Activated T-cell treated with anti-CD3 and anti-CD28 coated beads, Interleukin-2, amount 50 U/mL, for 1 hour (primary cell): ENCODE measurements at regions not wholly inside any gene's neighbourhood (a gene's known extent, or its start where the extent isn't known, plus 50 kb on each side); places are given as distances from the start of the nearest gene placed in this dataset.

ENCODE experiments used
- DNase-seq: peaks from one replicate; pipeline ENCODE4 v3.0.0-alpha.2; 2020

DNA sequence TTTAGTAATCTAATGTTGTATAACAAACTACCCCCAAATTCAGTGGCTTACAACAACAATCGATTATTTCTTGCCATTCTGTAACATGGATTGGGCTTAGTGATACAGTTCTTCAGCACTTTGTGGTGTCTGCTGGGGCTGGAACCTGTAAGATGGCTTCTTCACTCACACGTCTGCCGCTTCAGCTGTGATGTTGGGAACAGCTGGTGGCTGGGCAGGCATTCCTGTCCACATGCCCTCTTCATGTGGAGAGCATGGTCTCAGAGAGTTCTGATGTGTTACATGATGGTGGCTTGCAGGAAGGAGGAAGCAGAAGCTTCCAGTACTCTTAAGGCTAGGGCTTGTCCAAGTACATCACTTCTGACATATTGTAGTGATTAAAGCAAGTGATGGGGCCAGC is 276.9 kb downstream of the PTBP2 start:
- no peak for DNase-seq

DNA sequence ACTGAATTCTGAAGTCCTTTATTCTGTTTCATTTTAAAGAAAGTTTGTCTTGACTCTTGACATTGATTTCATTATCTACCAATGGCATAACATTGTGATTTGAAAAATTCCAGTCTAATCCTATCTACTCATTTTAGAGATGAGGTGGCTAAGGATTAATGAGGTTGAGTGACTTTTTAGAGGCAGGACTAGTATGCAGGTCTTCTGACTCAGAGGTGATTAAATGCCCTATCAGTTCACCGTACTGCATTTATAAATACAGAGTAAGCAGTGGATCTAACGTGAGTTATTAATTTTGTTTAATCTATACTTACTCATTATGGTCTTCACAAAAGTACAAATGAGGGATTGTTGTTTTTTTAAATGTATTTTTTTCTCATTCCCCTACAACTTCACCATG is 277.6 kb downstream of the PTBP2 start:
- DNase-seq, result no peak

DNA sequence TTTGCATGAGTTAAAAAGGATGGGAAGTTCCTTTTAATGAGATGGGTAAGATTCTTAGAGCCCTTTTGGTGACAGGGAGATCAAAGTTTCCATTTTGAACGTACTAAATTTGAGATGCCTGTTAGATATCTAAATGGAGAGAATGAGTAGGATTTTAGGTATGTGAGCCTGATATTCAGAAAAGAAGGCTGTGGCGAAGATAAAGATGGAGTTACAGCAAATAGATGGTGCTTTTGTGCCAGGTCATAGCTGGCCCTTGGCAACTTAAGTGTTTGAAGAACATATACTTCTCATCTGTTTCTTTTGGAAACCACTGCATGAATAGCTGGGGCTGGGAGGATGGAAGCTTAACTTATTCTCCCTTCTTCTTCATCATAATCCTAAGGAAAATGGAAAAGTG is 282.5 kb downstream of the PTBP2 start:
- no peak for DNase-seq

DNA sequence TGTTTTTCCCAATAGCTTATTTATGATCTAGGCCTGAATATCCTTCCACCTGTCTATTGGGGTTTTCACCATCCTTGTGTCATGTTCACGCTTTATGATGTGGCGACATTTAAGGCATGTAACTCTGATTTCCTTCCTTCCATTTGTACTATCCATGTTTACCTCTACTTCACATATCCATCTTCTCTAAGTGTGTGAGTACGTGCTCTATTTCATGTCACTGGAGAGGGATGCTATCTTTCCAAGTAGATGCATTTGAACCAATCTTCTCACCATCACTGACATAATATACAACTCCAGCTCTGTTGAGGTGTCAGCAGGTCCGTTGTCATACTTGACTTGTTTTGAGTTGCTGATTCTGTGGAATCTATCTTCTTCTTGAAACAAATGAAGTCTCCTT is 283.2 kb downstream of the PTBP2 start:
- no peak for DNase-seq

DNA sequence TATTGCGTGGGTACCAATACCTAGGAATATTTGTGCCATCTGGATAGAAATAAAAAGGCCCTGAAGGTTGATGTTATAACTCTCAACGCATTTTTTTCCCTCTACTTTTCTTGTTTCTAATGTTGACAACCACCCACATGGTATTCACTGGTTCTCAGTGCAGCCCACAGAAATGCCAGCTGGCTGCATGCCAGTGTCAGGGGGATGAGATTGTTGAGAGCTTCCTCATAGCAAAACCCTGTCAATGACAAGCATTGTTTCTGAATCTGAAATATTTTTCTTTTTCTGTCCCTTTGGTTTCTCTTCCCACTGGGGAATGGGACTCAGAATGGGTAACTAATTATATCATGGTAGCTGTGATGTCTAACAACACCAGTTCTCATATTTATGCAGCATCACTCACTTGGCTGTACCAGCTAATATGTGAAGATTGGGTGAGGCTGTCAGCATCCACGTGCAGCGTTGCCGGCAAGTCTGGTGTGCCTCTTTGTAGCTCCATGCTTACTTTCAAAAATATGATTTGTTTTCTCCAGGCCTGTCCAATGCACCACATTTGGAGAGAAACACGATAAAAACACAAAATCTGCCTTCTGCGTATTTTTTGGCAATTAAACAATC is 284.6 kb downstream of the PTBP2 start:
- no peak for DNase-seq

DNA sequence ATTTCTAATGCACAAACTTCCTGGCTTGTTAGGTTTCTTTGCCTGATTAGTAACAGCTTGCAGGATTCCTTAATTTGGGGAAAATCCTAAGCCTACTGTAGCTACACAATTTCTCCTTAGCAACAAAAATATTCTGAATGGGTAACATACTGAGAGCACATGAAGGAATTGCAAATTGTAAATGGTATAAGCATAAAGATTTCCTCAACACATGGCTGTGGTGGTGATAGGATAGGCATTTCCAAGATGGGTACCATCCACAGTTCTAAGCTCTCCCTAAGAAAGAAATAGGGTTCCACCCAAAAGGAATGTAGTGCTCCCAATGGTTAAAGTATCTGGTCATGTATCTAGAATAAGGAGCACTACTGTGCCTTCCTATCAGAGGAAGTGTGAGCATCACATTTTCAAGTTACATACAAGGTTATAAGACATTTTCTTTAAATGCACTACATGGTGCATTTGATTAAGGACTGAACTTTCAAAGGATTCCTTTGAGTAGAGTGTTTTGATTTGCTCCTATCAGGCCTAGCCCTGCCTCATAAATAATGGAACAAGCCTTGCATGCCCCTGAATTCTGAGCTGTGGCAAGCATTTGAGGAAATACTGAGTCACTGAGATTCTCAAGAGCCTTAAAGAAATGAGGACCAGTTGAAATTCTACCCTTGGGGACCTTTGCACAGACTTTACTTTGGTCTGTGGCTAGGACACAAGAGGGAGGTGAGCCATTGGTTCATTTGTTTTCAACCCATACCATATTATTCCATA is 286.4 kb downstream of the PTBP2 start:
- no peak for DNase-seq

DNA sequence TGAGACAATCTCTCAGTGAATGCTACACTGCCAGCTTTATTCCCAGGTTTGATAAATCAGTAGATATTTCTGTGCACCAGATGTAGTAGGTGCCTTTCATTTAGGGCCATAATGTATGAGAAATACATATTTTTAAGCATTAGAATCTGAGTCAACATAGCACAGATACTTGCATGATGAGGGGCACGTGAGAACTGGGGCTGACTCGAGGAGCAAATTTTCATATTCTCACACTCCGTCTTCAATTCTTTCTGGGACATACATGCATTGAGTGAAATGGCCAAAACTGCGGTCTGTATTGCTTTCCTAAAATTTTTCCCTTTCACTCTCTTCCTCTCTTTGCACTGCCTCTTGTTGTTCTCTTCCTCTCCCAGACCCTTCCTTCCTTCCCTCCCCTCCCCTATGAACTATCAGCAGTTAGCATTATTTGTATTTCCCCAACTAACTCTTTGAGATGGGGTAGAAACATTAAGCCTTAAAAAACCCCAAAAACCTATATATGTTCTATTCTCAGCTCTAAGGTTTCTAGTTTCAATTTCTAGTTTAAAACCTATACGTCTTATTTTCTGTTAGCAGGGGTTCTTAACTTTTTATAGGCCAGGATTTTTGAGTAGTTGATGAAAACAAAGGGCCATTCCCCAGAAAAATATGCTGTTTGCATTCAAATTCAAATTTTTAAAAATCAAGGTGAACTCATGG is 289.1 kb downstream of the PTBP2 start:
- no peak for DNase-seq

DNA sequence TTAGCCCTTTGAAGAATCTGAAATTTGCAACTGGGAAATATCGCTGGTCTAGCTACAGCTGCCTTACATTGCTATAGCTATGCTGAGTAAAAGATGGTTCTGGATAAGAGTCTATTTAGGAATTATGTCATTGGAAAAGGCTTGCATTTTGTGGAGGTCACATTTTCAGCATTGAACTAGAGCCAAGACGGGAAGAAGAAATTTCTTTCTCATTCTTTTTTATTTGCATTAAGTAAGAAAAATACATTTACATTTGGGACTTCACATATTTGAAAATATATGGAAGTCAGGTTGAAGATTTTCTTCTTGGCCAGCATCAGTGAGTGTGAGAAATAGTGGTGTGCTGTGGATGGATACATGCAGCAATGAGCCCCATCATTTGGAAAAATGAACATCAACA is 291.6 kb downstream of the PTBP2 start:
- DNase-seq, result no peak

DNA sequence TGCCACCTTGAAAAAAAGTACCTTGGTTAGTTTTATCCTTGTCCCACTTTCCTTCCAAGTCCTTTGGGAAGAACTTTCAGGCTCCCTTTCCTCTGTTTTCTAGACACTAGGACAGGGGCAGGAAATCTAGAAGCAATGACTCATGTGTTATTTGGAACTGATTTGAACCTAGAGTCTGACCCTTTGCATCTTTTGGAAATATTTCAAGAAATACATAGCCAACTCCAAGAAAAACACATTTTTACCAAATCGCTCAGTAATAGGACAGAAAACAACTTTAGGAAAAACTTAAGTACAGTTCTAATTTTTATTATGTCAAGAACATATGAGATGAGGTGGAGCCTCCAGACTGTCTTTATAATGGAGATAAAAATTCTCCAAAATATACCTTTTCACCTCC is 292.4 kb downstream of the PTBP2 start:
- no peak for DNase-seq

DNA sequence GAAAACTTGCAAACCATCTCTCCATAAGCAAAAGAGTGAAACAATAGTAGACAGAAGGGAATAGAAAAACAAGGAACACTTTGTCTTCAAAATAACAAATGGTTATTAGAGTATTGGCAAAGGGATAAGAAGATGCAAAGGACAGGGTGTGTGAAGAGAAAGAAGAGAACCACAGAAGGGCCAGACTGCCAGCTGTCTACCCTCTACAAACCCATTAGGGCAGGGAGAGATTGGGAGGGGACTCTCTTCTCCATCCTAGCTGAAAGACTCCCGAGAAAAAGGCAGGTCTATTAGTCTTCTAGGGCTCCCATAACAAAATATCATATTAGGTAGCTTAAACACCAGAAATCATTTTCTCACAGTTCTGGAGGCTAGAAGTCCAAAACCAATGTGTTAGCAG is 292.8 kb downstream of the PTBP2 start:
- no peak for DNase-seq

DNA sequence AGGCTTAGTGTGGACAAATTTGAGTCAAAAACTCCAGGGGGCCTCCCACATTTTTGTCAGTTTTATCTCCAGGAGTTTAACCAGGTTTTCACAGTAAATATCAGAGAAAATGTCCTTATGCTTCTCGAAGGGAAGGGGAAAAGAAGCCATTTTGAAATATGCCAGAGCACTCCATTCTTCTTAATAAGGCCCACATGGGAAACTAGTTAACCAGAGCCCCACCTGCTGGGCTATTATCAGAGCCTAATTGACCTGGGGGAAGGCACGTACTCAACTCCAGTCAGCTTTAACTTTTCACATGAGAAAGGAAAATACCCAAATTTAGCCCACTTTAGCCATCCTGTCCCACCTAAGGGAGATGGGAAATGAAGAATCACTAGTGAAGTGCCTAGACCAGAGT is 296.3 kb downstream of the PTBP2 start:
- no peak for DNase-seq
